BJ (cell line): ENCODE measurements at regions not wholly inside any gene's neighbourhood (a gene's known extent, or its start where the extent isn't known, plus 50 kb on each side); places are given as distances from the start of the nearest gene placed in this dataset.

Source experiments
- CTCF ChIA-PET: fragments of 350-600 bp; formaldehyde crosslinking; extraction: SDS; loops from one replicate; lab custom pipeline; 2021; ENCODE audit warnings: antibody characterized with exemption, inconsistent platforms; lab: Yijun Ruan, JAX
- POLR2A ChIA-PET: fragments of 300-600 bp; sonication (Branson Sonifier 250); formaldehyde crosslinking; extraction: SDS; loops from one replicate; lab custom pipeline; 2021; ENCODE audit warnings: antibody characterized with exemption; lab: Charles Lee
- DNase-seq: peaks from one replicate; pipeline ENCODE4 v3.0.0-alpha.2; 2011; ENCODE audit warnings: low read depth
- H3K27me3 ChIP-seq: 2 replicates; pipeline ENCODE4 v1.6.0; 2011; ENCODE audit warnings: low read length; ENCODE audit not compliant: control insufficient read depth, insufficient read depth
- H3K36me3 ChIP-seq: 2 replicates; pipeline ENCODE4 v1.5.1; 2011; ENCODE audit warnings: low read length; ENCODE audit not compliant: control insufficient read depth, insufficient read depth
- H3K4me3 ChIP-seq: 2 replicates; pipeline ENCODE4 v1.5.1; 2011; ENCODE audit warnings: low read depth, mild to moderate bottlenecking, control low read depth, low read length
- TF ChIP-seq, protein P1 (sequence below): IDR thresholded peaks from 2 replicates; pipeline ENCODE4 v1.5.1; 2011; ENCODE audit warnings: low read depth, mild to moderate bottlenecking, control low read depth, inconsistent platforms, low read length, moderate library complexity; ENCODE audit not compliant: insufficient read depth

DNA sequence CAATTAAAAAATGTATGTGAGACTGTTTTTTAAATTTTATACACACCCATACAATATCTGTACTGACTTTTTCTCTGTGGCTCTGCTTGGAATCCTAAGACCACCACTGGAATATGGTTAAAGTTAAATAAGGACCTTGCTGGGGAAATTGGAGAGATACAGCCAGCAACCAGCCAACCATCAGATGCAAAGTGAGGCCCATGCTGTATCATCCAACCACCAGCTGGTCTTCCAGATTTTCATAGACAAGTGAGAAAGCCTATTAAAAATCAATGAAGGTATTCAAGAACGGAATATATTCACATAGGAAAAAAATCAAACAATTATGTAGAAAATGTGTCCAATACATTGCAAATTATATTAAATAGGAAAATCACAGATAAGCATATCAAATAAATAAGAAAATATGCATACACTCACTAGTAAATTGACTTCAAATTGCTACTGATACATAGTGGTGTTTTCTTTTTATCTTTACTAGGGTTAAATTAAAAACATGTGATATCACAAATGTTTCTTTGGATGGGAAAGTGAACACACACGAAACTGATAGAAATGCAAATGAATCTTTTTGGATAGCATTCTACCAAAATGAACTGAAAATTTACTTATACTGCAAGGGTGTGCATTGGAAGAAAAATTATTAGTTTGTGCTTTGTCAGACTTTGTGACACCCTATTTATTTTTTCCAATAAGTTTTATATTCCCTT, 1486.3 kb downstream of the BRINP3 start:
- ChIA-PET POLR2A (no interaction called here), CTCF (no interaction called here)
- no peaks in the 10 kb centered on the region for H3K36me3 ChIP-seq
- TF ChIP-seq, protein P1, sequence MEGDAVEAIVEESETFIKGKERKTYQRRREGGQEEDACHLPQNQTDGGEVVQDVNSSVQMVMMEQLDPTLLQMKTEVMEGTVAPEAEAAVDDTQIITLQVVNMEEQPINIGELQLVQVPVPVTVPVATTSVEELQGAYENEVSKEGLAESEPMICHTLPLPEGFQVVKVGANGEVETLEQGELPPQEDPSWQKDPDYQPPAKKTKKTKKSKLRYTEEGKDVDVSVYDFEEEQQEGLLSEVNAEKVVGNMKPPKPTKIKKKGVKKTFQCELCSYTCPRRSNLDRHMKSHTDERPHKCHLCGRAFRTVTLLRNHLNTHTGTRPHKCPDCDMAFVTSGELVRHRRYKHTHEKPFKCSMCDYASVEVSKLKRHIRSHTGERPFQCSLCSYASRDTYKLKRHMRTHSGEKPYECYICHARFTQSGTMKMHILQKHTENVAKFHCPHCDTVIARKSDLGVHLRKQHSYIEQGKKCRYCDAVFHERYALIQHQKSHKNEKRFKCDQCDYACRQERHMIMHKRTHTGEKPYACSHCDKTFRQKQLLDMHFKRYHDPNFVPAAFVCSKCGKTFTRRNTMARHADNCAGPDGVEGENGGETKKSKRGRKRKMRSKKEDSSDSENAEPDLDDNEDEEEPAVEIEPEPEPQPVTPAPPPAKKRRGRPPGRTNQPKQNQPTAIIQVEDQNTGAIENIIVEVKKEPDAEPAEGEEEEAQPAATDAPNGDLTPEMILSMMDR: no peak
- H3K27me3 ChIP-seq: no peaks in the 10 kb centered on the region
- no peak overlapping the region for H3K4me3 ChIP-seq
- DNase-seq: no peak

DNA sequence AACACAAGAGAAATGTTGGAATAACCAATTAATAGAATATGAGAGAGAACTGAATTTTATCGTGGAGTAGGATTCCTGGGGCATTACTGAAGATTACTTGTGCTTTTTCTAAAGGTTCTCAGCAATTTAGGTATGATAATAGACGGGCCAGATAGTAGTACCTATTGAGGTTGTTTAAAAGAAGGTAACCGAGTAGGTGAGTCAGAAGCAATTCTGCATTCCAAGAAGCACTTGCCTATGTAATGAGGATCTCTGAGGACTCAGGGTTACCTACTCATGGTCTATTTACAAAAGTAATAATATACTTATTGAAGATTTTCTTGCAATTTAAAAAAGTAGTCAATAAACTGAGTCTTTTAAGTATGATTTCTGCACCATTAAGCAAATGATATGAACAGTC, 1469.8 kb downstream of the BRINP3 start:
- POLR2A ChIA-PET: no interaction called here
- Histone ChIP-seq H3K36me3 (no peaks in the 10 kb centered on the region), H3K27me3 (no peaks in the 10 kb centered on the region), H3K4me3 (no peak overlapping the region)
- CTCF ChIA-PET: no interaction called here
- DNase-seq: no peak
- TF ChIP-seq, protein P1: no peak

DNA sequence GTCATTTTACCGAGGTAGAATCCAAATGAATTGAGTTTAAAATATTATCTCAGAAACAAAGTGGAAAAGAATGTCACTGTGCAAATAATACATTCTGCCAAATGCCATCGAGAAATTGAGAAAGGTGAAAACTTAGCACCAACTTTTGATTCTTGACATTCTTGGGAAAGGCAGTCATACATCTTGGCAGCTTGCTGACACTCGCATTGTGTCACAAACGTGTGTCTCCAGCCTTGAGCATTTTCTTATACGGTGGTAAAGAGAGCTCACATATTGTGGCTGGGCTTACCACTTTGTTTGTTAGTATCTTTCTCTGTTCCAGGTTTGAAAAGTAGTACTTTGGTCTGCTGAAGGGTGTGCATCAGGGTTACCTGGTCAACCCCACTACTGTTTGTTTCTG, 1456.1 kb downstream of the BRINP3 start:
- CTCF ChIA-PET: no interaction called here
- H3K4me3 ChIP-seq: no peak overlapping the region
- no peaks in the 10 kb centered on the region for H3K27me3 ChIP-seq
- TF ChIP-seq, protein P1: no peak
- POLR2A ChIA-PET: no interaction called here
- no peak for DNase-seq
- H3K36me3 ChIP-seq: no peaks in the 10 kb centered on the region

GRCh38 chr1:189022015-189022414, 1455.6 kb downstream of the BRINP3 start:
- H3K4me3 ChIP-seq: no peak overlapping the region
- no peak for DNase-seq
- ChIA-PET CTCF (no interaction called here), POLR2A (no interaction called here)
- no peaks in the 10 kb centered on the region for H3K27me3 ChIP-seq
- H3K36me3 ChIP-seq: no peaks in the 10 kb centered on the region
- TF ChIP-seq, protein P1: no peak

DNA sequence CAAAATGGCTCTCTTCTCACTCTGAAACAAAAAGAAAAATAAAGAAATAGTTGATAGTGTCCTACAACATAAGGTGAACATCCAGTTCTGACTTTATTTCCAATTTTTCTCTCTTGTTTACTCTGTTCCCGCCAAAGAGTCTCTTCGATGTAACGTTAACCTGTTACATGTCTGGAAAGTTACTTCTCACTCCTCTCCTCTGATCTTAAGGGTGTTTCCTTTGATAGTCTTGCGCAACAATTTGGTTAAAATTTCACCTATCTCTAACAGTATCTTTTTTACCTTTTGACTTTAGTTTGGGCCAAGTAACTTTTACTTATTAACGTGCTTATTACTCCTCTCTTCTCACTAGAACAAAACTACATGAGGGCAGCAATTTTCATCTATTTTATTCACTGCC, 1450.2 kb downstream of the BRINP3 start:
- ChIA-PET POLR2A (no interaction called here), CTCF (no interaction called here)
- Histone ChIP-seq H3K4me3 (no peak overlapping the region), H3K36me3 (no peaks in the 10 kb centered on the region), H3K27me3 (no peaks in the 10 kb centered on the region)
- TF ChIP-seq, protein P1: no peak
- DNase-seq: no peak
